Upper lobe of left lung (tissue), 4 donors: ENCODE measurements at regions not wholly inside any gene's neighbourhood (a gene's known extent, or its start where the extent isn't known, plus 50 kb on each side); places are given as distances from the start of the nearest gene placed in this dataset.

ENCODE experiments used
- EP300 ChIP-seq, 4 donors: sonication (generic); formaldehyde crosslinking; IDR thresholded peaks; one replicate each; pipeline ENCODE4 v1.5.1; 2017; ENCODE audit warnings: antibody characterized with exemption in 4 of 4, control low read depth in 2 of 4
- POLR2A ChIP-seq, 4 donors: fragments of 450-650 bp; IDR thresholded peaks; one replicate each; pipeline ENCODE4 v1.5.1; 2016 to 2017; ENCODE audit warnings: antibody characterized with exemption in 4 of 4, mild to moderate bottlenecking in 2 of 4
- POLR2AphosphoS5 ChIP-seq, 2 donors: sonication (generic); formaldehyde crosslinking; IDR thresholded peaks; one replicate each; pipeline ENCODE4 v1.5.1; 2017; ENCODE audit warnings: antibody characterized with exemption in 2 of 2
- TF ChIP-seq, protein P1 (sequence below), 6 experiments: fragments of 450-650 bp in 4 of 6; fragments of 200-600 bp in 2 of 6; sonication (generic) in 2 of 6; IDR thresholded peaks; one replicate each; pipeline ENCODE4 v1.5.1; 2016 to 2019; ENCODE audit warnings: antibody characterized with exemption in 6 of 6

DNA sequence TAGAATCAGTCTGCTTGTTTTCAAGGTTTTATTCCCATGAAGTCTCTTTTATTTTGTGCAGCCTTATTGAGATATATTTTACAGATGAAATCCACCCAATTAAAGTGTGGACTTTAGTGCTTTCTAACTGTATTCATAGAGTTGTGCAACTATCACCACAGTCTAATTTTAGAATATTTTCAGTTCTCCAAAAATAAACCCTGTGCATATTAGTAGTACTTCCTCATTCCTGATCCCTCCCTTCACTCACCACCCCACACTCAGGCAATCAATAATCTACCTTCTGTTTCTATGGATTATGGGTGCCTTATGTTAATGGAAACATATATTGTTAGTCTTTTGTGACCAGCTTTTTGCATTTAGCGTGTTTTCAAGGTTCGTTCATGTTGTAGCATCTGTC lies 185.7 kb upstream of the TMEM72 start:
- TF ChIP-seq, protein P1, sequence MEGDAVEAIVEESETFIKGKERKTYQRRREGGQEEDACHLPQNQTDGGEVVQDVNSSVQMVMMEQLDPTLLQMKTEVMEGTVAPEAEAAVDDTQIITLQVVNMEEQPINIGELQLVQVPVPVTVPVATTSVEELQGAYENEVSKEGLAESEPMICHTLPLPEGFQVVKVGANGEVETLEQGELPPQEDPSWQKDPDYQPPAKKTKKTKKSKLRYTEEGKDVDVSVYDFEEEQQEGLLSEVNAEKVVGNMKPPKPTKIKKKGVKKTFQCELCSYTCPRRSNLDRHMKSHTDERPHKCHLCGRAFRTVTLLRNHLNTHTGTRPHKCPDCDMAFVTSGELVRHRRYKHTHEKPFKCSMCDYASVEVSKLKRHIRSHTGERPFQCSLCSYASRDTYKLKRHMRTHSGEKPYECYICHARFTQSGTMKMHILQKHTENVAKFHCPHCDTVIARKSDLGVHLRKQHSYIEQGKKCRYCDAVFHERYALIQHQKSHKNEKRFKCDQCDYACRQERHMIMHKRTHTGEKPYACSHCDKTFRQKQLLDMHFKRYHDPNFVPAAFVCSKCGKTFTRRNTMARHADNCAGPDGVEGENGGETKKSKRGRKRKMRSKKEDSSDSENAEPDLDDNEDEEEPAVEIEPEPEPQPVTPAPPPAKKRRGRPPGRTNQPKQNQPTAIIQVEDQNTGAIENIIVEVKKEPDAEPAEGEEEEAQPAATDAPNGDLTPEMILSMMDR (IDR thresholded peaks at IDR 0.05): no peak
- TF ChIP-seq EP300 (IDR thresholded peaks at IDR 0.05) (no peak), POLR2A (IDR thresholded peaks at IDR 0.05) (no peak), POLR2AphosphoS5 (IDR thresholded peaks at IDR 0.05) (no peak)
